ENCODE measurements at regions not wholly inside any gene's neighbourhood (a gene's known extent, or its start where the extent isn't known, plus 50 kb on each side); places are given as distances from the start of the nearest gene placed in this dataset.

- TF ChIP-seq GATA3 (IDR thresholded peaks at IDR 0.05; ENCODE audit: low read depth, low read length): no peak
Observed at GRCh38 chrX:69093960-69094871, 71.0 kb downstream of the PJA1 start.

GRCh38 chrX:69090022-69090421 is 75.2 kb downstream of the PJA1 start:
- TF ChIP-seq GATA3 (IDR thresholded peaks at IDR 0.05; ENCODE audit: low read depth, low read length): no peak
- TF ChIP-seq GATA2 (IDR thresholded peaks at IDR 0.05; ENCODE audit: low read depth, low read length): no peak

GRCh38 chrX:69089203-69089602 is 76.0 kb downstream of the PJA1 start:
- TF ChIP-seq GATA2 (IDR thresholded peaks at IDR 0.05; ENCODE audit: low read depth, low read length) (no peak), GATA3 (IDR thresholded peaks at IDR 0.05; ENCODE audit: low read depth, low read length) (no peak)

GRCh38 chrX:69088171-69088938 is 76.9 kb downstream of the PJA1 start:
- no peak for TF ChIP-seq GATA2 (IDR thresholded peaks at IDR 0.05; ENCODE audit: low read depth, low read length)
- TF ChIP-seq GATA3 (IDR thresholded peaks at IDR 0.05; ENCODE audit: low read depth, low read length): no peak

GRCh38 chrX:69085826-69086225 is 79.4 kb downstream of the PJA1 start:
- no peak for TF ChIP-seq GATA2 (IDR thresholded peaks at IDR 0.05; ENCODE audit: low read depth, low read length)

- TF ChIP-seq GATA2 (IDR thresholded peaks at IDR 0.05; ENCODE audit: low read depth, low read length) (no peak), GATA3 (IDR thresholded peaks at IDR 0.05; ENCODE audit: low read depth, low read length) (no peak)
Observed at GRCh38 chrX:69085151-69085550, 80.1 kb downstream of the PJA1 start.

- no peak for TF ChIP-seq GATA3 (IDR thresholded peaks at IDR 0.05; ENCODE audit: low read depth, low read length)
- TF ChIP-seq GATA2 (IDR thresholded peaks at IDR 0.05; ENCODE audit: low read depth, low read length): no peak
Observed at GRCh38 chrX:69083801-69084200, 81.5 kb downstream of the PJA1 start.

GRCh38 chrX:69083361-69083760 is 81.9 kb downstream of the PJA1 start:
- TF ChIP-seq GATA3 (IDR thresholded peaks at IDR 0.05; ENCODE audit: low read depth, low read length): no peak
- no peak for TF ChIP-seq GATA2 (IDR thresholded peaks at IDR 0.05; ENCODE audit: low read depth, low read length)

- TF ChIP-seq GATA2 (IDR thresholded peaks at IDR 0.05; ENCODE audit: low read depth, low read length) (no peak), GATA3 (IDR thresholded peaks at IDR 0.05; ENCODE audit: low read depth, low read length) (no peak)
Observed at GRCh38 chrX:69082753-69083150, 82.5 kb downstream of the PJA1 start.

GRCh38 chrX:69082055-69082752 is 83.0 kb downstream of the PJA1 start:
- TF ChIP-seq GATA3 (IDR thresholded peaks at IDR 0.05; ENCODE audit: low read depth, low read length) (no peak), GATA2 (IDR thresholded peaks at IDR 0.05; ENCODE audit: low read depth, low read length) (no peak)

GRCh38 chrX:69080855-69081465 is 84.3 kb downstream of the PJA1 start:
- no peak for TF ChIP-seq GATA2 (IDR thresholded peaks at IDR 0.05; ENCODE audit: low read depth, low read length)
- TF ChIP-seq GATA3 (IDR thresholded peaks at IDR 0.05; ENCODE audit: low read depth, low read length): no peak

GRCh38 chrX:69079268-69079667 is 86.0 kb downstream of the PJA1 start:
- no peak for TF ChIP-seq GATA3 (IDR thresholded peaks at IDR 0.05; ENCODE audit: low read depth, low read length)
- TF ChIP-seq GATA2 (IDR thresholded peaks at IDR 0.05; ENCODE audit: low read depth, low read length): no peak

- TF ChIP-seq GATA2 (IDR thresholded peaks at IDR 0.05; ENCODE audit: low read depth, low read length): no peak
- TF ChIP-seq GATA3 (IDR thresholded peaks at IDR 0.05; ENCODE audit: low read depth, low read length): no peak
Observed at GRCh38 chrX:69077895-69078455, 87.3 kb downstream of the PJA1 start.

- TF ChIP-seq GATA3 (IDR thresholded peaks at IDR 0.05; ENCODE audit: low read depth, low read length) (no peak), GATA2 (IDR thresholded peaks at IDR 0.05; ENCODE audit: low read depth, low read length) (no peak)
Observed at GRCh38 chrX:69076088-69076487, 89.2 kb downstream of the PJA1 start.

All from SH-SY5Y (cell line).